ENCODE measurements at regions not wholly inside any gene's neighbourhood (a gene's known extent, or its start where the extent isn't known, plus 50 kb on each side); places are given as distances from the start of the nearest gene placed in this dataset.

GRCh38 chr16:10232757-10233156 is 50.5 kb upstream of the GRIN2A start:
- TF ChIP-seq POLR2AphosphoS5 (IDR thresholded peaks at IDR 0.05; ENCODE audit: low read depth) (no peak), SPI1 (IDR thresholded peaks at IDR 0.05; ENCODE audit: borderline replicate concordance, low read depth) (no peak), CTCF (IDR thresholded peaks at IDR 0.05; ENCODE audit: insufficient read depth, low read length) (no peak), REST (IDR thresholded peaks at IDR 0.05; ENCODE audit: insufficient replicate concordance, low read depth) (no peak), GABPA (IDR thresholded peaks at IDR 0.05; ENCODE audit: low read depth) (no peak)
- no peak overlapping the region for H3K27ac ChIP-seq (replicated peaks)
- DNase-seq (ENCODE audit: low read depth in 1 of 2, low spot score in 1 of 2), result no peak
- no peaks in the 10 kb centered on the region for H3K27me3 ChIP-seq (ENCODE audit: insufficient read depth, poor library complexity, severe bottlenecking)
- H3K4me3 ChIP-seq (replicated peaks; ENCODE audit: insufficient read depth, low read length), result no peak overlapping the region

GRCh38 chr16:10239640-10240039 is 57.4 kb upstream of the GRIN2A start:
- no peak overlapping the region for H3K4me3 ChIP-seq (replicated peaks; ENCODE audit: insufficient read depth, low read length)
- H3K27ac ChIP-seq (replicated peaks), result no peak overlapping the region
- TF ChIP-seq SPI1 (IDR thresholded peaks at IDR 0.05; ENCODE audit: borderline replicate concordance, low read depth) (no peak), CTCF (IDR thresholded peaks at IDR 0.05; ENCODE audit: insufficient read depth, low read length) (no peak), REST (IDR thresholded peaks at IDR 0.05; ENCODE audit: insufficient replicate concordance, low read depth) (no peak), GABPA (IDR thresholded peaks at IDR 0.05; ENCODE audit: low read depth) (no peak), POLR2AphosphoS5 (IDR thresholded peaks at IDR 0.05; ENCODE audit: low read depth) (no peak)
- H3K27me3 ChIP-seq (ENCODE audit: insufficient read depth, poor library complexity, severe bottlenecking), result no peaks in the 10 kb centered on the region
- no peak for DNase-seq (ENCODE audit: low read depth in 1 of 2, low spot score in 1 of 2)

GRCh38 chr16:10240854-10241613 is 58.8 kb upstream of the GRIN2A start:
- TF ChIP-seq SPI1 (IDR thresholded peaks at IDR 0.05; ENCODE audit: borderline replicate concordance, low read depth) (no peak), CTCF (IDR thresholded peaks at IDR 0.05; ENCODE audit: insufficient read depth, low read length) (no peak), POLR2AphosphoS5 (IDR thresholded peaks at IDR 0.05; ENCODE audit: low read depth) (no peak), REST (IDR thresholded peaks at IDR 0.05; ENCODE audit: insufficient replicate concordance, low read depth) (no peak), GABPA (IDR thresholded peaks at IDR 0.05; ENCODE audit: low read depth) (no peak)
- Histone ChIP-seq H3K27ac (replicated peaks) (no peak overlapping the region), H3K4me3 (replicated peaks; ENCODE audit: insufficient read depth, low read length) (no peak overlapping the region), H3K27me3 (ENCODE audit: insufficient read depth, poor library complexity, severe bottlenecking) (no peaks in the 10 kb centered on the region)
- no peak for DNase-seq (ENCODE audit: low read depth in 1 of 2, low spot score in 1 of 2)
